OCI-LY7 (cell line): ENCODE measurements at regions not wholly inside any gene's neighbourhood (a gene's known extent, or its start where the extent isn't known, plus 50 kb on each side); places are given as distances from the start of the nearest gene placed in this dataset.

Experiments used
- EZH2phosphoT487 ChIP-seq: fragments of 200-600 bp; sonication (generic); IDR thresholded peaks from 2 replicates; pipeline ENCODE4 v1.6.1; 2018; ENCODE audit warnings: low read depth, borderline replicate concordance, mild to moderate bottlenecking, mixed run types, antibody characterized with exemption, low read length, moderate library complexity, mixed read lengths
- TF ChIP-seq, protein P1 (sequence below): fragments of 200-600 bp; sonication (generic); conservative IDR thresholded peaks from 2 replicates; pipeline ENCODE4 v1.5.1; 2014; ENCODE audit warnings: mild to moderate bottlenecking, antibody characterized with exemption, low read length, moderate library complexity, mixed read lengths

DNA sequence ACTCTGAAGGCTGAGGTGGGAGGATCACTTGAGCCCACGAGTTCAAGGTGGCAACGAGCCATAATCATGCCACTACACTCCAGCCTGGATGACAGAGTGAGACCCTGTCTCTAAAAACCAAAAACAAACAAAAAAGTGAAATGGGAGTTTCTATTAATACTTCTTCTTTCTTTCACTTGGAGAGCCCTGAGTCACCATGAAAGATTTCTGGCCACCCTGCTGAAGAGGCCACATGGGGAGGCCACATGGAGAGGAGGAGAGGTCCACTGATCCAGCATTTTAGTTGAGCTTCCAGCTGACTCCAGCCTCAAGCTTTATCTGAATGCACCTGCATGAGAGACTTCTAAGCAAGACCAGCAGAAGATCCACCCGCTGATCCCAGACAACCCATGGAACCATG is 74.2 kb upstream of the LAPTM4A start:
- TF ChIP-seq, protein P1, sequence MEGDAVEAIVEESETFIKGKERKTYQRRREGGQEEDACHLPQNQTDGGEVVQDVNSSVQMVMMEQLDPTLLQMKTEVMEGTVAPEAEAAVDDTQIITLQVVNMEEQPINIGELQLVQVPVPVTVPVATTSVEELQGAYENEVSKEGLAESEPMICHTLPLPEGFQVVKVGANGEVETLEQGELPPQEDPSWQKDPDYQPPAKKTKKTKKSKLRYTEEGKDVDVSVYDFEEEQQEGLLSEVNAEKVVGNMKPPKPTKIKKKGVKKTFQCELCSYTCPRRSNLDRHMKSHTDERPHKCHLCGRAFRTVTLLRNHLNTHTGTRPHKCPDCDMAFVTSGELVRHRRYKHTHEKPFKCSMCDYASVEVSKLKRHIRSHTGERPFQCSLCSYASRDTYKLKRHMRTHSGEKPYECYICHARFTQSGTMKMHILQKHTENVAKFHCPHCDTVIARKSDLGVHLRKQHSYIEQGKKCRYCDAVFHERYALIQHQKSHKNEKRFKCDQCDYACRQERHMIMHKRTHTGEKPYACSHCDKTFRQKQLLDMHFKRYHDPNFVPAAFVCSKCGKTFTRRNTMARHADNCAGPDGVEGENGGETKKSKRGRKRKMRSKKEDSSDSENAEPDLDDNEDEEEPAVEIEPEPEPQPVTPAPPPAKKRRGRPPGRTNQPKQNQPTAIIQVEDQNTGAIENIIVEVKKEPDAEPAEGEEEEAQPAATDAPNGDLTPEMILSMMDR = no peak
- no peak for TF ChIP-seq EZH2phosphoT487
